WI38 (cell line): ENCODE measurements at regions not wholly inside any gene's neighbourhood (a gene's known extent, or its start where the extent isn't known, plus 50 kb on each side); places are given as distances from the start of the nearest gene placed in this dataset.

Experiments
- H3K4me3 ChIP-seq: 2 replicates; pipeline ENCODE4 v1.5.1; 2011; ENCODE audit warnings: low read depth, mild to moderate bottlenecking, control low read depth, low read length
- TF ChIP-seq, protein P1 (sequence below): IDR thresholded peaks from 2 replicates; pipeline ENCODE4 v1.5.1; 2012; ENCODE audit warnings: low read depth, mild to moderate bottlenecking, control low read depth, low read length

- TF ChIP-seq, protein P1, sequence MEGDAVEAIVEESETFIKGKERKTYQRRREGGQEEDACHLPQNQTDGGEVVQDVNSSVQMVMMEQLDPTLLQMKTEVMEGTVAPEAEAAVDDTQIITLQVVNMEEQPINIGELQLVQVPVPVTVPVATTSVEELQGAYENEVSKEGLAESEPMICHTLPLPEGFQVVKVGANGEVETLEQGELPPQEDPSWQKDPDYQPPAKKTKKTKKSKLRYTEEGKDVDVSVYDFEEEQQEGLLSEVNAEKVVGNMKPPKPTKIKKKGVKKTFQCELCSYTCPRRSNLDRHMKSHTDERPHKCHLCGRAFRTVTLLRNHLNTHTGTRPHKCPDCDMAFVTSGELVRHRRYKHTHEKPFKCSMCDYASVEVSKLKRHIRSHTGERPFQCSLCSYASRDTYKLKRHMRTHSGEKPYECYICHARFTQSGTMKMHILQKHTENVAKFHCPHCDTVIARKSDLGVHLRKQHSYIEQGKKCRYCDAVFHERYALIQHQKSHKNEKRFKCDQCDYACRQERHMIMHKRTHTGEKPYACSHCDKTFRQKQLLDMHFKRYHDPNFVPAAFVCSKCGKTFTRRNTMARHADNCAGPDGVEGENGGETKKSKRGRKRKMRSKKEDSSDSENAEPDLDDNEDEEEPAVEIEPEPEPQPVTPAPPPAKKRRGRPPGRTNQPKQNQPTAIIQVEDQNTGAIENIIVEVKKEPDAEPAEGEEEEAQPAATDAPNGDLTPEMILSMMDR: no peak
- H3K4me3 ChIP-seq: no peak overlapping the region
These were observed 493.7 kb upstream of the SULF2 start for GRCh38 chr20:48278961-48279481.

GRCh38 chr20:48277266-48277665 lies 492.0 kb upstream of the SULF2 start:
- no peak overlapping the region for H3K4me3 ChIP-seq
- TF ChIP-seq, protein P1: no peak

DNA sequence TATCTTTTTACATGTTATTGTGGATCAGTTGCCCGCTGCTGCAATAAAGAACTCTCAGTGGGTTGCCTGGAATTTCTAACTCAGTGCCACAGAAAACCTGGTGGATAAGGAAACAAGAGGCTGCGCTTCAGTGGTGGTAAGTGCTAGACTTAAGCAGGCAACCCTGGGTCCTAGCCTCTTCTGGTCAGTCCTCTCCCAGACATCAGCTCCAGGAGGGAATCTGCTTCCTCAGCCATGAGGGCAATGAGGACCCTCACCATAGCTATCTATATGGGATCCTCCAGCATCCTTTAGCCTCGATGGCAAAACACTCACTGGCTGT lies 490.7 kb upstream of the SULF2 start:
- TF ChIP-seq, protein P1: no peak
- H3K4me3 ChIP-seq: no peak overlapping the region

DNA sequence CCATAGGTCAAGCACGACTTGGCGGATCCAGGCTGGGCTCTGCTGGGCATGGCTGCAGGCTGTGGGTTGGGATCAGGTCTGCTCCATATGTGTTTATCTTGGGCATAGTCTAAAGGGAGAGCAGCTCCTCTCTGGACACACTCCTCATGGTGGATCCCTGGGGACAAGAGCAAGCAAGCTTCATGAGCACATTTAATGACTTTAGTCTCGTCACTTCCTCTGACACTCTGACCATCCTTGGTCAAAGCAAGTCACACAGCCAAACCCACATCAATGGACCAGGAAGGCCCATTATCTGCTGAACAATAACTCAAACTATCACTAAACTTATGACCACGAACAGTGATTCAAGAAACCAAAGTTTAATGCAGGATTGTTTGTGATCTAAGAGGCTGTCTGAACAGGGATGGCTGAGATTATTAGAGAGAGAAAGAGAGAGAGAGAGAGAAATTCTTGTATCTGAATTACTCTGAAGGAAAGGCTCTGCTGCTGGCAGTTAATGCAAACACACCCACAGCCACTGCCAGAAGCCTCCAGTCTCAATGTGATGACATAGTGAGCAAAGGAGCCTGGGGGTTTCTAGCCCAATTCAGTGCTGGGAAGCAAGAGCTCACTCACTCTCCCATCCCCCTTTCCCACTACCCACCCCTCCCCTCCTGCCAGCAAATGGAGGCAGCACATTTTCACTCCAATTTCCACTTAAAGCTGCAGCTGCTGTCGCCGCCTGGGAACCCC lies 490.2 kb upstream of the SULF2 start:
- H3K4me3 ChIP-seq: no peak overlapping the region
- TF ChIP-seq, protein P1: no peak

DNA sequence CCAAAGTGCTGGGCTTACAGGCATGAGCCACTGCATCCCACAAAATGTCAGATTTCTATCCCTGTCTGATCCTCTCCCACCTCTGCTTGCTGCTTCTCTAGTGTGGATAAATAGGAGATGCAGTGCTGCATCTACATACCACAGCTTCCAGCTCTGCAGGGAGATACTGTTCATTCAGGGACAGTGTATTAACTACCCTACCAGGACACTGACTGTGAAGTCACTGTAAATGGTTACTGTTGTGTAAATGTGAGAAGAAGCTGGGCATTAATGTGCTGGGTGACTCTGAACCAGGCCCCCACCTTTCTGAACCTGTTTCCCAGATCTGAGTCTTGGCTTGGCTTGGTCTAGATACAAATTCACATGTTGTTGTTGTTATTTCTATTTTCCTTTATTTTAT lies 488.6 kb upstream of the SULF2 start:
- H3K4me3 ChIP-seq: no peak overlapping the region
- TF ChIP-seq, protein P1: no peak

GRCh38 chr20:48270885-48271284 lies 485.6 kb upstream of the SULF2 start:
- TF ChIP-seq, protein P1: no peak
- no peak overlapping the region for H3K4me3 ChIP-seq

DNA sequence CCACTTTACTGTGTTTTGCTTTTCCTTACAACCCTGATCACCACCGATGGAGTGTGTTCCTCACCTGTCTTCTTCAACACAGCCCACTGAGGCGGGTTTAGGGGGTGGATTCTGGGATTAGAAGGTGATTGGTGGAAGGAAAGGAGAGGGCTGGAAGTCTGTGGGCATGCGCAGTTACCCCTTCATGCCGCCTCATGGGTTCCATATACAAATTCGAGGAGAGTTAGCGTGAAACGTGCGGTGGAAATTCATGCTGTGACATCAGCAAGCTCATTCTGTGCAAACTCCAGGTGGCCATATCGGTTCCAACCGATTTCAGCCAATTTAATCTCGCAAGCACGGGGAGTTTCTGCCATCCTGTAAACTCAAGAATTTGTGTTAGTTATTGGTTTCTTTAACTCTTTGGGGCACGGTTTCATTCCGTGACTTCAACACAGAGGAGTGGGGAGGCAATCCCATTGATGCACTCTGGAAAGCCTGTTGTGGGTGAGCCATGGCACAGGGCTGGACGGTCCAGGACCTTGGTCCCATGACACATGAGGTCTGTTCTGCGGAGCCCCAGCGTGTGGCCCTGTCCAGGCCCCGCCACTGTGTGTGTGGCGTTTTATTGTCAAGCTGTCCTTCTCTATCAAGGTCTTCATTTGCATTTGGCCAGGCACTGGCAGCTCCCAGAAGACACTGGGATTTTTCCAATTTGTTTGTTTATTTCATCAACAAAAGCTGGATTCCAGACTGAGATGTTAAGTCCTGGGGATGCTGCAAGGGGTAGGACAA lies 482.8 kb upstream of the SULF2 start:
- H3K4me3 ChIP-seq: no peak overlapping the region
- TF ChIP-seq, protein P1: no peak
